GM12865 (cell line): ENCODE measurements at regions not wholly inside any gene's neighbourhood (a gene's known extent, or its start where the extent isn't known, plus 50 kb on each side); places are given as distances from the start of the nearest gene placed in this dataset.
"Not testable (repeated sequence)": the region's sequence is repeated elsewhere in the genome, so short reads cannot be mapped to it uniquely, and the experiment has no call there.

Experiments used
- DNase-seq: peaks from one replicate; pipeline ENCODE4 v3.0.0; 2010; ENCODE audit warnings: low read depth
- H3K4me3 ChIP-seq: 2 replicates; pipeline ENCODE4 v1.5.1; 2011; ENCODE audit warnings: mild to moderate bottlenecking, low read depth, low read length, control low read depth
- CTCF ChIP-seq: IDR thresholded peaks from 2 replicates; pipeline ENCODE4 v1.5.1; 2011; ENCODE audit warnings: low read length, control low read depth, low read depth, inconsistent platforms; ENCODE audit not compliant: insufficient read depth; ENCODE audit errors: missing control alignments

- no peak for TF ChIP-seq CTCF
- no peak overlapping the region for H3K4me3 ChIP-seq
- DNase-seq = no peak
These were observed 1036.4 kb upstream of the FOXG1 start for GRCh38 chr14:27730204-27730603.

GRCh38 chr14:27739657-27740156 is 1026.9 kb upstream of the FOXG1 start:
- no peak for DNase-seq
- TF ChIP-seq CTCF = no peak
- no peak overlapping the region for H3K4me3 ChIP-seq

GRCh38 chr14:27750114-27750513 is 1016.5 kb upstream of the FOXG1 start:
- no peak for DNase-seq
- no peak overlapping the region for H3K4me3 ChIP-seq
- no peak for TF ChIP-seq CTCF

- H3K4me3 ChIP-seq, DNase-seq: not testable (repeated sequence)
These were observed 1008.9 kb upstream of the FOXG1 start for GRCh38 chr14:27757642-27758041.

GRCh38 chr14:27760367-27760766 is 1006.2 kb upstream of the FOXG1 start:
- not testable (repeated sequence) for DNase-seq, H3K4me3 ChIP-seq

- H3K4me3 ChIP-seq, DNase-seq: not testable (repeated sequence)
These were observed 967.2 kb upstream of the FOXG1 start for GRCh38 chr14:27799066-27800028.

GRCh38 chr14:27817746-27818430 is 948.7 kb upstream of the FOXG1 start:
- not testable (repeated sequence) for DNase-seq, H3K4me3 ChIP-seq

- DNase-seq, H3K4me3 ChIP-seq: not testable (repeated sequence)
These were observed 940.4 kb upstream of the FOXG1 start for GRCh38 chr14:27826149-27826548.

GRCh38 chr14:27831978-27832377 is 934.6 kb upstream of the FOXG1 start:
- not testable (repeated sequence) for H3K4me3 ChIP-seq

GRCh38 chr14:27833001-27833400 is 933.6 kb upstream of the FOXG1 start:
- DNase-seq, H3K4me3 ChIP-seq: not testable (repeated sequence)

More at GRCh38 chr14:27831978-27832377, 934.6 kb upstream of the FOXG1 start:
- not testable (repeated sequence) for DNase-seq
